Natural killer cell treated with Interleukin-12 subunit alpha and Interleukin-12 subunit beta and Interleukin-15 and Interleukin-18, amount 100 ng/mL, for 72 hours (primary cell): ENCODE measurements at regions not wholly inside any gene's neighbourhood (a gene's known extent, or its start where the extent isn't known, plus 50 kb on each side); places are given as distances from the start of the nearest gene placed in this dataset.
"Not testable (repeated sequence)": the region's sequence is repeated elsewhere in the genome, so short reads cannot be mapped to it uniquely, and the experiment has no call there.

Experiments used
- ATAC-seq, 2 donors: fragments of 150-1000 bp; cut with Tn5 transposase in 1 of 2; sonication (Bioruptor Pico), chemical (Tn5 transposase) in 1 of 2; 2 replicates each; pipeline ENCODE4 v1.10.0; 2021
- DNase-seq: peaks from one replicate; pipeline ENCODE4 v3.0.0; 2022; ENCODE audit warnings: low spot score
- H3K27ac Mint-ChIP-seq, 2 donors: 1 replicate in 1 of 2; 2 replicates in 1 of 2; pipeline ENCODE4 v1.8.0; 2022; ENCODE audit warnings: mixed read lengths in 2 of 2, mild to moderate bottlenecking in 1 of 2, moderate library complexity in 1 of 2
- H3K27me3 Mint-ChIP-seq, 2 donors: 1 replicate in 1 of 2; 2 replicates in 1 of 2; pipeline ENCODE4 v1.8.0; 2022; ENCODE audit warnings: mixed read lengths in 2 of 2
- H3K36me3 Mint-ChIP-seq: one replicate; pipeline ENCODE4 v1.8.0; 2022; ENCODE audit warnings: mixed read lengths
- H3K4me1 Mint-ChIP-seq, 2 donors: 1 replicate in 1 of 2; 2 replicates in 1 of 2; pipeline ENCODE4 v1.8.0; 2022; ENCODE audit warnings: low read depth in 2 of 2, mixed read lengths in 2 of 2, mild to moderate bottlenecking in 1 of 2
- H3K4me3 Mint-ChIP-seq: one replicate; pipeline ENCODE4 v1.8.0; 2022; ENCODE audit warnings: mixed read lengths
- H3K9me3 Mint-ChIP-seq: 2 replicates; pipeline ENCODE4 v1.8.0; 2022; ENCODE audit warnings: mixed read lengths

DNA sequence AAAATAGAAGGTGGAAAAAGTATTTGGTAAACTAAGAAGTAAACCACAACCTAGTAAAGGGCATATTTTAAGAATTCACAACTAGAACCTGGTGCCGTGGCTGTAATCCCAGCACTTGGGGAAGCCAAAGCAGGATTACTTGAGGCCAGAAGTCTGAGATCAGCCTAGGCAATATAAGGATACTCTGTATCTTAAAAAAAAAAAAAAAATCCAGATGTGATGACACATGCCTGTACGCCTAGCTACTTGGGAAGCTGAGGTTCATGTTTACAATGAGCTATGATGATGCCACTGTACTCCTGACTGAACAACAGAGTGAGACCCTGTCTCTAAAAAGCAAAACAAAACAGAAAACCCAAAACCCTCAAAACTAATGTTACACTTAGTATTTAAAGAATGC, 156.5 kb upstream of the XIST start:
- H3K4me3 Mint-ChIP-seq: no peak overlapping the region
- H3K27me3 Mint-ChIP-seq: no peaks in the 10 kb centered on the region
- DNase-seq: no peak
- H3K36me3 Mint-ChIP-seq: peaks cover 4% of the 10 kb centered on the region
- no peak overlapping the region for H3K27ac Mint-ChIP-seq
- no peaks in the 10 kb centered on the region for H3K9me3 Mint-ChIP-seq
- no peak for ATAC-seq
- H3K4me1 Mint-ChIP-seq: no peaks in the 10 kb centered on the region

- ATAC-seq: no peak
- Mint-ChIP-seq H3K4me1 (peaks cover 0 to 7% of the 10 kb centered on the region in 2 donors), H3K36me3 (peaks cover 4% of the 10 kb centered on the region), H3K9me3 (no peaks in the 10 kb centered on the region), H3K27me3 (no peaks in the 10 kb centered on the region), H3K4me3 (no peak overlapping the region), H3K27ac (no peak overlapping the region)
- DNase-seq: no peak
Observed at GRCh38 chrX:73992019-73992418, 139.5 kb upstream of the XIST start.

DNA sequence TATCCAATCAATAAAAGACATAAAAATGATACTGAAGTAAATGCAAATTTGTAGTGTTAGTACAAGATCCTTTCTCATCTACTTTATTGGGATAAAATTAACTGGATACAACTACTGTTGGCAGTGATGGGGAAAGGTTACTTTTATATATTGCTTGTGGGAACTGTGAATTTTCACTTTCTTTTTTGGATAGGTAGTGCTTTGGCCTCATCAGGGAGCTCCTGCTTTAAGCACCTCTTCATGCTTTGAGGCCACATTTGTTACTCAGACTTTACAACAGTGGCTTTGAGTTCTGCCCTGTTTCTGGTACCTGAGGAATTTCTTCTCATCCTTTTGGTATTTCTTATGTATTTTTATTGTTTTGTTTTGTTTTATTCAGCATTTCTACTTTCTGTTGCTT, 134.7 kb upstream of the XIST start:
- Mint-ChIP-seq H3K4me1 (peaks cover 0 to 9% of the 10 kb centered on the region in 2 donors), H3K27me3 (no peaks in the 10 kb centered on the region), H3K9me3 (no peaks in the 10 kb centered on the region), H3K36me3 (no peaks in the 10 kb centered on the region), H3K27ac (no peak overlapping the region), H3K4me3 (no peak overlapping the region)
- no peak for ATAC-seq
- DNase-seq: no peak

DNA sequence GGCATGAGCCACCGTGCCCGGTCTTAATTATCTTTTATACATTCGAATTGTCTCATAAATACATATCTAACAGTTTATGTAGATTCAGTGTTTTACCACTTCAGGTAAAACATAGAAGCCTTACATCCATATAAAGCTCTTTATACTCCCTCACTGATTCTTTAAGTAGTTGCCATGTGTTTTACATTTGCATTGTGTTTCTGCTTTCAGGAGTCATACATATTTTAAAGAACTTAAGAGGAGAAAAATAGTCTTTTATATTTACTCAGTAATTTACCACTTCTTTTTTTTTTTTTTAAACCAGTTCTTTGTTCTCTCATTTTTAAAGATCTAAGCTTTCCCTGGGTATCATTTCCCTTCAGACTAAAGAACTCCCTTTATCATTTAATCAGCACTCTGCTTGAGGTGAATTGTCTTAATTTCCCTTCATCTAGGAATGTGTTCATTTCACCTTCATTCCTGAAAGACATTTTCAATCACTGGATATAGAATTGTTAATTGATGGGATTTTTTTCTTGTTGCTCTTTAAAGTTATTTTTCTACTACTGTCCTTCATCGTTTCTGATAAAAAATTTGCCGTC, 127.1 kb upstream of the XIST start:
- ATAC-seq: no peak
- H3K9me3 Mint-ChIP-seq: no peaks in the 10 kb centered on the region
- peaks cover 12 to 22% of the 10 kb centered on the region in 2 donors for H3K4me1 Mint-ChIP-seq
- no peak for DNase-seq
- H3K36me3 Mint-ChIP-seq: no peaks in the 10 kb centered on the region
- H3K27me3 Mint-ChIP-seq: no peaks in the 10 kb centered on the region
- H3K4me3 Mint-ChIP-seq: no peak overlapping the region
- H3K27ac Mint-ChIP-seq: peak overlapping the region in 1 of 2 donors; percentile 40

- no peak for DNase-seq
- Mint-ChIP-seq H3K4me3 (no peak overlapping the region), H3K36me3 (no peaks in the 10 kb centered on the region), H3K27ac (peak overlapping the region in 1 of 2 donors; percentile 40), H3K9me3 (no peaks in the 10 kb centered on the region), H3K27me3 (no peaks in the 10 kb centered on the region), H3K4me1 (peaks cover 12 to 24% of the 10 kb centered on the region in 2 donors)
- no peak for ATAC-seq
Observed at GRCh38 chrX:73977542-73978169, 125.1 kb upstream of the XIST start.

GRCh38 chrX:73967461-73967860, 114.9 kb upstream of the XIST start:
- H3K4me1 Mint-ChIP-seq: peaks cover 5 to 18% of the 10 kb centered on the region in 2 donors
- DNase-seq, H3K9me3 Mint-ChIP-seq, ATAC-seq, H3K27ac Mint-ChIP-seq, H3K4me3 Mint-ChIP-seq, H3K36me3 Mint-ChIP-seq, H3K27me3 Mint-ChIP-seq: not testable (repeated sequence)

GRCh38 chrX:73965833-73966232, 113.3 kb upstream of the XIST start:
- no peak overlapping the region for H3K4me3 Mint-ChIP-seq
- DNase-seq (no peak), ATAC-seq (no peak)
- H3K4me1 Mint-ChIP-seq: peaks cover 9 to 28% of the 10 kb centered on the region in 2 donors
- peaks cover 4% of the 10 kb centered on the region for H3K36me3 Mint-ChIP-seq
- H3K27me3 Mint-ChIP-seq: no peaks in the 10 kb centered on the region
- no peaks in the 10 kb centered on the region for H3K9me3 Mint-ChIP-seq
- peak overlapping the region in 1 of 2 donors; percentile 15 for H3K27ac Mint-ChIP-seq

GRCh38 chrX:73964579-73964978, 112.1 kb upstream of the XIST start:
- no peak for DNase-seq
- Mint-ChIP-seq H3K36me3 (peaks cover 4% of the 10 kb centered on the region), H3K9me3 (no peaks in the 10 kb centered on the region), H3K4me1 (peaks cover 9 to 33% of the 10 kb centered on the region in 2 donors), H3K27me3 (no peaks in the 10 kb centered on the region), H3K4me3 (no peak overlapping the region), H3K27ac (peak overlapping the region in 1 of 2 donors; percentile 18)
- no peak for ATAC-seq

DNA sequence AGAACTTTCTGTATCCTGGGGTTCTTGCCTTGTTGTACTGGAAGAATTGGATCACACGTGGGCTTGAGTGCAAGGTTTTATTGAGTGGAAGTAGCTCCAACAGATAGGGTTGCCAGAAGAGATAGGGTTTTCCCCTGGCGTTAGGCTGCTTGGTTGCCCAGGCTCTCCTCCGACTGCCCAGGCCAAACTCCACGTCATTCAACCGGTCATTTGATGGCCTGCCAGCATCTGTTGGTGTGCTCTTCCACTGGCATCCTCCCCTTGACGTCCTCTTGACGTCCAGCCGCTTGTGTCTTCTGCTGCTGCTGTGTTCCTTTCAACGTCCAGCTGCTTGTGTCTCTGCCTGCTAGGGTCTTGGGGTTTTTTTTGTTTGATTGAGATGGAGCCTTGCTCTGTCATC, 111.2 kb upstream of the XIST start:
- DNase-seq (no peak), ATAC-seq (no peak)
- H3K4me1 Mint-ChIP-seq: peaks cover 9 to 36% of the 10 kb centered on the region in 2 donors
- peak overlapping the region in 1 of 2 donors; percentile 18 for H3K27ac Mint-ChIP-seq
- peaks cover 4% of the 10 kb centered on the region for H3K36me3 Mint-ChIP-seq
- no peaks in the 10 kb centered on the region for H3K27me3 Mint-ChIP-seq
- no peaks in the 10 kb centered on the region for H3K9me3 Mint-ChIP-seq
- no peak overlapping the region for H3K4me3 Mint-ChIP-seq

DNA sequence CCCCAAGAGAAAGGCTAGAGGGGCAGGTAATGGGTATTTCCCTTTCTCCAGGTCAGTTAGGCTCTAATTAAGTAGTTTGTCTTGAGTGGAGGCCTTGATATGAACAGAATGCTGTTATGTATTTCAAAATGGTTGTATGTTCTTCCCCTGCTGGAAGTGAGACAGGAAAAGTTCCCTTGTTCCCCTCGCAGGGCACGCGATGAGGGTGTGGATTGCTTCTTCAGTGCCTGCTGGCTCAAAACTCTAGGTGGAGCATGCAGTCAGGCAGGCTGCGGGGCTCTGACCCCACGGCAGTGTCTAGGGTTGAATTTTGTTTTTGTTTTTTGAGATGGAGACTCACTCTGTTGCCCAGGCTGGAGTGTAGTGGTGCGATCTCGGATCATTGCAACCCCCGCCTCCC, 110.4 kb upstream of the XIST start:
- Mint-ChIP-seq H3K36me3 (peaks cover 4% of the 10 kb centered on the region), H3K27me3 (no peaks in the 10 kb centered on the region), H3K4me3 (no peak overlapping the region), H3K9me3 (no peaks in the 10 kb centered on the region), H3K27ac (no peak overlapping the region), H3K4me1 (peaks cover 9 to 41% of the 10 kb centered on the region in 2 donors)
- ATAC-seq (no peak), DNase-seq (no peak)

- not testable (repeated sequence) for H3K36me3 Mint-ChIP-seq, DNase-seq, H3K4me3 Mint-ChIP-seq, ATAC-seq, H3K9me3 Mint-ChIP-seq, H3K27me3 Mint-ChIP-seq
- Mint-ChIP-seq H3K4me1 (peaks cover 9 to 44% of the 10 kb centered on the region in 2 donors), H3K27ac (peak overlapping the region in 1 of 2 donors; percentile 39)
Observed at GRCh38 chrX:73961867-73962266, 109.4 kb upstream of the XIST start.

GRCh38 chrX:73944563-73944908, 92.0 kb upstream of the XIST start:
- Mint-ChIP-seq H3K4me1 (peaks cover 11 to 24% of the 10 kb centered on the region in 2 donors), H3K27ac (peak overlapping the region; percentile 84 to 89), H3K4me3 (peak overlapping the region; percentile 90), H3K9me3 (no peaks in the 10 kb centered on the region), H3K27me3 (no peaks in the 10 kb centered on the region), H3K36me3 (peaks cover 6% of the 10 kb centered on the region)
- no peak for ATAC-seq
- no peak for DNase-seq

GRCh38 chrX:73943693-73944562, 91.4 kb upstream of the XIST start:
- DNase-seq (peak; percentile 91), ATAC-seq (peak; percentile 100)
- Mint-ChIP-seq H3K4me3 (peak overlapping the region; percentile 90), H3K4me1 (peaks cover 11 to 21% of the 10 kb centered on the region in 2 donors), H3K36me3 (peaks cover 6% of the 10 kb centered on the region), H3K27me3 (no peaks in the 10 kb centered on the region), H3K9me3 (no peaks in the 10 kb centered on the region), H3K27ac (peak overlapping the region; percentile 84 to 89)

GRCh38 chrX:73940893-73941470, 88.5 kb upstream of the XIST start:
- H3K4me1 Mint-ChIP-seq: peaks cover 11 to 14% of the 10 kb centered on the region in 2 donors
- no peak for ATAC-seq
- no peaks in the 10 kb centered on the region for H3K9me3 Mint-ChIP-seq
- H3K36me3 Mint-ChIP-seq: peaks cover 6% of the 10 kb centered on the region
- H3K27me3 Mint-ChIP-seq: no peaks in the 10 kb centered on the region
- no peak overlapping the region for H3K27ac Mint-ChIP-seq
- no peak overlapping the region for H3K4me3 Mint-ChIP-seq
- no peak for DNase-seq
